ENCODE measurements at regions not wholly inside any gene's neighbourhood (a gene's known extent, or its start where the extent isn't known, plus 50 kb on each side); places are given as distances from the start of the nearest gene placed in this dataset.
"Not testable (repeated sequence)": the region's sequence is repeated elsewhere in the genome, so short reads cannot be mapped to it uniquely, and the experiment has no call there.

DNA sequence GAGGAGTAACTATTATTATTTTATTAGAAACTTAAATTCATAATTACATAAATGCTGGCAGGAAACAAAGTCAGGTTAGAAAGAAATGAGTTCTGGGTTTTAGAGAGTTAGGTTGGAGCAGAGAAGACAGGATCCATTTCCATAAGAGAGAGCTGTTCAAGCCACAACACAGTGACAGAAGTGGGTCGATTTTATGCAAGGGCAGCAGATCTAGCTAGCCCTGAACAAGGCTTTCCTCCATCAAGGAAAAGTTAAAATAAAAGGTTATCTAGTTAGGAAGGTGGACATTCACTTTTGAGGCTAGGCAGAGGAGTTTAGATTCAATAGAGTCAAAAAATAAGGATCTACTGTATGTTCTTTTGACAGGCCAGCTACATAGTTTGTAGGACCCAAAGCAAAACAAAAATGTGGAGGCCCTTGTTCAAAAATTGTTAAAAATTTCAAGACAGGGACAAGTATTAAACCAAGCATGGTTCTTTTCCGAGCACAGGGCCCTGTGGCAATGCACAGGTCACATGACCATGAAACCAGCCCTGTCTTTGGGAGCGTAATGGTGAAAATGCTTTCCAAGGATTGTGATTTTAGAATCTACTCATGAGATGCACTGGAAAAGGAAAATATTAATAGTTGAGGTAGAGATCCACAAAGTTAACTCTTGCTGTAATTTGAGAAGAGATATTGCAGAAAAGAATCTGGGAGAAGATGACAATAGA is 91.2 kb upstream of the CREB1 start:
- in situ Hi-C loops (cut with MboI; ENCODE audit: low sequenced_read_pairs): no loop called here

DNA sequence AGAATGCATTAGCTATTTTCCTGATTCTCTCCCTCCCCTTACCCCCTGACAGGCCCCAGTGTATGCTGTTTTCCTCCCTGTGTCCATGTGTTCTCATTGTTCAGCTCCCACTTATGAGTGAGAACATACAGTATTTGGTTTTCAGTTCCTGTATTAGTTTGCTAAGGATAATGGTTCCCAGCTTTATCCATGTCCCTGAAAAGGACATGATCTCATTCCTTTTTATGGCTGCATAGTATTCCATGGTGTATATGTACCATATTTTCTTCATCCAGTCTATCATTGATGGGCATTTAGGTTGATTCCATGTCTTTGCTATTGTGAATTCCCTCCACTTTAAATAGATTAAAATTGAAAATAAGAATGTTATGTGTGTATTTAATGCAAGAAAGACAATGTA is 89.9 kb upstream of the CREB1 start:
- in situ Hi-C loops (cut with MboI; ENCODE audit: low sequenced_read_pairs): not testable (repeated sequence)

DNA sequence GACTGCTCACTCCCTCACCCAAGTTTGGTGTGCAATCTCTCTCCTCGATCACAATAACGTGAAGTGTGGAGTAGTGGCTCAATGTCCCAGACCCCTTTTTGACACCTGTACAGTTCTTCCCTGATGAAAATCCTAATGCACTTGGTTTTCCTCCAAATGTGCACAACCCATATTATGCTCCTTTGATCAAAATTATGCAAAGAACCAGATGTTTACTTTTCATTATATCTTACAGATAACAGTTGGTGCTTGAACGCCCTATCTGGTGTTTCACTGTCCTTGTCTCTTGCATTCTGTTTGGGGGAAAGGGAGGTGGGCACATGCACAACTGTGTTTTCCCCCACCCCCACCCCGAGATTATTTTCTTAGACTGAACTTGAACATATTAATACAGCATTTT is 85.0 kb upstream of the CREB1 start:
- in situ Hi-C loops (cut with MboI; ENCODE audit: low sequenced_read_pairs): no loop called here

DNA sequence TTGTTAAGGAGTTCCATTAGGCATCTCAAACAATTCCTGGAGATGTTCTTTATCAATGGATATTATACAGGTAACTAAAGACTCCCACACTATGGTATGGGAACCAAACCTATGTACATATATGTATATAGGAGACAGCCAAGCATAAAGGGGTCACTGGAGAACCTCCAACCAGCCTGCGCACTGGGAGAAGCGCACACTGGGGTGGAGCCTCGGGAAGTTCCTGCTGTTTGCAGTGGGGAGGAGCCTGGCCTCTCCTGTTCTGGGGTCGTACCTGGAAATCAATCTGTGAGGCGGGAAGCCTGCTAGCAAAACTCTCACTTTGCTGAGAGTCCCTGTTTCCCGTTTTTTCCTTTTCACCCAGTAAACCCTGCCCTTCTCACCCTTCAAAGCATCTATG is 83.1 kb upstream of the CREB1 start:
- in situ Hi-C loops (cut with MboI; ENCODE audit: low sequenced_read_pairs): no loop called here

DNA sequence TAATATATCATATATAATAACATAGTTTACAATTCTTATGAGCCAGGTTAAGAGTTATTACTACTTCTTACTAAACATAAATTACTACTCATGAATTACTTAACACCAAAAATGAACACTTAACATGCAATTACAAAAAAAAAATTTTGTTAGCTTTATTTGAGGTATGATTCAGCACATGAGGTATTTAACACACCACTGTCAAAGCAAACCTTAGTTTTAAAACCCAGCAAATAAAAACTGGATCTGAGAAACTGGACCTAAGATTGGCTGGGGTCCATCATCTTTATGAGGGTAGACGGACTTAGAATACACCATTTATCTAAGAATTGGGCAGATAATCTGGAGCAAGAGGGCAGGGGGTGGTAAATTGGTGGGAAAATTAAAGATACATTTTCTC is 81.8 kb upstream of the CREB1 start:
- in situ Hi-C loops (cut with MboI; ENCODE audit: low sequenced_read_pairs): no loop called here

DNA sequence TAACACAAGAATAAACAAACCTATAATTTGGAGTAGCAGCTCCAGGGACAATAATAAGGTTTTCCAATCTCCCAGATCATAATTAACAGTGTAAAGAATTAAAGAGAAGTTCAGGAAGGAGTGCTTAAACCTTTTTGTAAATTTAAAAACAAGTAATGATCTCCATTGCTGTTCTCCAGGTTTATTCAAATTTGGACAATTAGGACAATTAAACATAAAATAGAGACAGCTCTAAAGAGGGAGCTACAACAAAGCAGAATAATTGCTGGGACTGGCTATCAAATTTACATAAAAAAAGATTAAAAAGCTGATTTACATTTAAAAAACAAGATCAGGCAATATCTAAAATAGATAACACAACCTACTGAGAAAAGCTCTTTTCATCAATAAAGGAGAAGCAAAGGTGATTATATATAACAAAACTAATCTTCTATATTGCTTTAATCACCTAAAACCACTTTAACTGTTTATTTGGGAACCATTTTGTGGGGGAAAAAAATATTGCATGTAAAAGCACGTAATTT is 80.1 kb upstream of the CREB1 start:
- in situ Hi-C loops (cut with MboI; ENCODE audit: low sequenced_read_pairs): no loop called here

DNA sequence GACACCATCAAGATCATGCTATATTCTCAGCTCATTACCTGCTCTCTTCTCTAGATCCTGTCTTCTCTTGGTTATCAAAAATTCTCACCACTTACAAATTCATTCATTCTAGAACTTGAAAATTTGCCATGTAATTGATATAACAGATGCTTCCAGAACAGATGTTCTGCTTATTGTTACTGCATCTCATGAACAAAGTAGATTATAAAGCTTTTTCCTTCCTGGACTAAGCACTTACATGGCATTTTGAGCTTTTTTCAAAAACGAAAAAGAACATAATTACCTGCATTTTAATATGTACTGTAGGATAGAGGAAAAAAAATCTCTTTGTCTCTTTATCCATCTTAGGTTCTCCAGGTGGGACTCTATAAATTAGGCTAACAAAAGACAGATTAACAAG is 79.6 kb upstream of the CREB1 start:
- in situ Hi-C loops (cut with MboI; ENCODE audit: low sequenced_read_pairs): no loop called here

DNA sequence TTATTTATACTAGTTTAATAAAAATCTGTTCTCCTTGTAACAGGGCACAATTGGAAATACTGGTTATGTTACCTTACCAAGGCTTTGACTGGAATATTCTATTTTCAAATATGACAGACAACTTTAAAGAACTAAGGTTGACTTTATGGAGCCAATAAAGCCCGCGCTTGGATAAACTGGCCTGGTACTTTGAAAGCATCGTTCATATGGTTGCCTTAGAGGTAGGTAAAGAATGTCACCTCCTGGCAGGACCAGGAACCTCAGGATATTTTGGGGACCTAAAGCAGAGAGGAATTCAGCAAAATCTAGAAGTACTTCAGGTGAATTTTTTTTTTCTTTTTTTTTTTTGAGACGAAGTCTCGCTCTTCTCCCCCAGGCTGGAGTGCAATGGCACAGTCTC is 71.2 kb upstream of the CREB1 start:
- in situ Hi-C loops (cut with MboI; ENCODE audit: low sequenced_read_pairs): no loop called here

DNA sequence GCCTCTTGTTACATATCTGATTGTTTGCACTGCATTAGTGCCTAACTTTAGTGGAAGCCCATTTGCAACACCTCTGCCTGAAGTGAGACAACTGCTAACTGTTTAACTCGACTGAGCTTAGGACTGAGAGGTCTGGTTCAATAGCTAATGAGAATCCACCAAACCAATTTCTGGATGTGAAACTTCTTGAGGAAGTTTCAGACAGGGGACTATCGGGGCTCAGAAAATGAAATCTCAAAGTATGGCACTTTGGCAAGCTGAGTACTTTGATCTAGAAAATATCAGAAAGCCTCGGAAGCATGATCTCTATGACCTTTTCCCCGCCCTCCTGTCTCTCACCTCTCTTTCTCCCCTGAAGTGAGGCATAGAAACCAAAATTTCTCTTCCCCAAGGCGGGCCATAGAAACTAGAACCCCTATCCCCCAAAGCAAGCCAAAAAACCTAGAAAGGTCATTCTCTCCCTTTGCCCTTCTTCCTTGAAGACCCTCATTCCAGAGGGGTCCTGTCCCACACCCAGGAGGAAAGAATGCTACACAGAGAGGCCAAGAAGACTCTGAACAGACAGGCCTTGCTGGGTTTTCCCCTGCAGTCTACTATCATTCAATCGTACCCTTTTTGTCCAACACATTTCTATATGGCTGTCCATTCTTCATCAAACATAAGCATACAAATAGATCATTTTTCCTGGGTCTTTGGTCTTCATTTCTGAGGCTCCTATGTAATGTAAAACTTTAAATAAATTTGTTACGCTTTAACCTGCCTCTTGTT is 69.6 kb upstream of the CREB1 start:
- in situ Hi-C loops (cut with MboI; ENCODE audit: low sequenced_read_pairs): no loop called here

DNA sequence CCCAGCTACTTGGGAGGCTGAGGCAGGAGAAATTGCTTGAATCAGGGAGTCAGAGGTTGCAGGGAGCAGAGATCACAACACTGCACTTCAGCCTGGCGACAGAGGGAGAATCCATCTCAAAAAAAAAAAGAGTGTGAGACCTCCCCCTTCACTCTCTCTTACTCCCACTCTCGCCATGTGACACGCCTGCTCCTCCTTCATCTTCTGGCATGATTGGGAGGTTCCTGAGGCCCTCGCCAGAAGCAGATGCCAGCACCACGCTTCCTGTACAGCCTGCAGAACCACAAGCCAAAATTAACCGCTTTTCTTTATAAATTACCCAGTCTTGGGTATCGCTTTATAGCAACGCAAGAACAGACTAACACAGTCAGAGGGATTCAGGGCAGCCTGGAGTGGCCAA is 66.3 kb upstream of the CREB1 start:
- in situ Hi-C loops (cut with MboI; ENCODE audit: low sequenced_read_pairs): no loop called here

DNA sequence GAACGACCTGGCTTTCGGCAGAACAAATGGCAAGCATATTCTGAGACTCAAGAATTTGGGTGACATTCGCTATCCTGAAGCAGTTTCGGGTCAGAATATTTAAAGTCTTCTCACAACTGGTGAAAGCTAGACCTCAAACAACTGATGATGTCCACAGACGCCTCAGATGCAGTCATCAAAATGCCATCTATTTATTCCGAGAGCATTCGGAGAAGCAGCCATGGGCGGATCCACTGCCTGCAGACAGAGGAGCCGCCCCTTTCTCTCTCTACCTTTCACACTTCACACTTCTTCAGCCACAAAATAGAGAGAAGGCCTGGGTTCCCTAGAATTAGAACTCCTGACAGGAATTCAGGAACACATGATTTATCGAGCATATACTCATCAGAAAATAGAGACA is 65.8 kb upstream of the CREB1 start:
- in situ Hi-C loops (cut with MboI; ENCODE audit: low sequenced_read_pairs): no loop called here

DNA sequence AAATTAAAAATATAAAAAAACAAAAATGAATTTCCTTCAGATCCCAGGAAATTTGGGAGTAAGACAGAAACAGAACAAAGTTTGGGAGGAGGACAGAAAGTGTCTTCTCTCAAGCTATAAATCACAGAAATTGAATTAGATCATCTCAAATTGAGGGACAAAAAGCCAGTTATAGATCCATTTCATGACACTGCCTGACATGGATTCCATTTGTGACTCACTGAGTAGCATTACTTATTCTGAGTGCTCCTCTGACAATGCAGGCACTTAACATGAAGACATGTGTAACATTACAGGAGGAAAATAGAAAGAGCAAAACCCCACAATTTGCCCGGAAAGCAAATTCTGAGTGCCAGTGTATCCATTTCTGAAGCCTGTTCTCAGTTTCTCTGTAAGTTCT is 63.9 kb upstream of the CREB1 start:
- in situ Hi-C loops (cut with MboI; ENCODE audit: low sequenced_read_pairs): no loop called here

DNA sequence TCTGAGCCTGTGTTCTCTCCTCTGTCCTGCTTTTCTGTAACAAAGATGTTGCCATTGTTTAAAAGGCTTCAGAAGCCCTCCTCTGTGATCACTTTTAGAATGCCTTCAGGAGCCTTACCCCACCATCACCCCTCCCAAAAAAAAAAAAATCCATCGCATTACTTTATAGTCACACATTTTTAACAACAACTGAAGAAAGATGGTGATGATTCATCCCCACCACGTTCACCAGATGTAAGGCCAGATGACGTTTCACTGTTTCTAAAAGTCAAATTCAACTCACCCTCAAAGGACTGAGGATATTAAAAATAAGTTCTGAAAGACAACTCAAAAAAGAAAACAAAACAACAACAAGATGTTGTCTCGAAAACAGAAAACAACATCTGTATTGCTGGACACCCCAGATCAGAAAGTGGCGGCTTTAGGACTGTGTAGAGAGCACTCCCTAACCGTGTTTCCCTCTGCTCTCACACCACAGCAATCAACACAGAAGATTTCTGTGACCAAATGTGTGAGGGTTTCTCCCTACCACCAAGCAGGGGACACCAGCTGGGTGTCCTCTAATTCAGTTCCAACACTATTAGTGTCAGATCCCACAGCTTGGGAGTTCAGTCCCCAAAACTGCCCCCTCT is 61.9 kb upstream of the CREB1 start:
- in situ Hi-C loops (cut with MboI; ENCODE audit: low sequenced_read_pairs): no loop called here

DNA sequence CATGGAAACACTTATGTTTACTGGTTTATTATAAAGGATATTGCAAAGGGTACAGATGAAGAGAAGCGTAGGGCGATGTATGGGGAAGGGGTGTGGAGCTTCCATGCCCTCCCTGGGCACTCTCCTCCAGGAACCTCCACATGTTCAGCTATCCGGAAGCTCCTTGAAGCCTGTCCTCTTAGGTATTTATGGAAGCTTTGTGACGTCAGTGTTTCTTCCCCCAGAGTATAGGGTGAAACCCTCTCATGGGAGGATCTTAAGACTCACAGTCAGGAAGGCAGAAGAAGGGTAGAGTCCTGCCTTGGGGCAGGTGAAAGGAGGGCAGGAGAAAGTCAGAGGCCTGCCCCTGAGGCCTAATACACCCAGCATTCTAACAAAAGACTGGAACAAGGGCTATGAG is 61.3 kb upstream of the CREB1 start:
- in situ Hi-C loops (cut with MboI; ENCODE audit: low sequenced_read_pairs): no loop called here

DNA sequence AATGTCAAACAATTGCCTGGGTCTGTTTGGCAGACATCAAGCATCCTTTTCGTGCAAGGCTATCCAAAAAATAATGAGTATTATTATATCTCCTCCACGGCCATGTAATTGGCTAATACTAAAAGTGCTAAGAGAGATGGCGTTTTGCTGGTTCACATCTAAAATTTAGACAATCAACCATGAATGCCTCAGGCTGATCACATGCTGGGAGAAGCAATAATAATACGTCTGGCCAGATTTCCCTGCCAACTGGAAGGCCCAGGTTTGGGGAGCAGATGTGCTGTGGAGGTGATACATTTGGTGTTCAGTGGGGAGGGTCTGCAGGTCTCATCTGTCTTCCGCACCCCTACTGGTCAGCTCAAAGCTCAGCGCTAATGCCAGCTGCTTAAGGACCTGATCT is 60.3 kb upstream of the CREB1 start:
- in situ Hi-C loops (cut with MboI; ENCODE audit: low sequenced_read_pairs): no loop called here

DNA sequence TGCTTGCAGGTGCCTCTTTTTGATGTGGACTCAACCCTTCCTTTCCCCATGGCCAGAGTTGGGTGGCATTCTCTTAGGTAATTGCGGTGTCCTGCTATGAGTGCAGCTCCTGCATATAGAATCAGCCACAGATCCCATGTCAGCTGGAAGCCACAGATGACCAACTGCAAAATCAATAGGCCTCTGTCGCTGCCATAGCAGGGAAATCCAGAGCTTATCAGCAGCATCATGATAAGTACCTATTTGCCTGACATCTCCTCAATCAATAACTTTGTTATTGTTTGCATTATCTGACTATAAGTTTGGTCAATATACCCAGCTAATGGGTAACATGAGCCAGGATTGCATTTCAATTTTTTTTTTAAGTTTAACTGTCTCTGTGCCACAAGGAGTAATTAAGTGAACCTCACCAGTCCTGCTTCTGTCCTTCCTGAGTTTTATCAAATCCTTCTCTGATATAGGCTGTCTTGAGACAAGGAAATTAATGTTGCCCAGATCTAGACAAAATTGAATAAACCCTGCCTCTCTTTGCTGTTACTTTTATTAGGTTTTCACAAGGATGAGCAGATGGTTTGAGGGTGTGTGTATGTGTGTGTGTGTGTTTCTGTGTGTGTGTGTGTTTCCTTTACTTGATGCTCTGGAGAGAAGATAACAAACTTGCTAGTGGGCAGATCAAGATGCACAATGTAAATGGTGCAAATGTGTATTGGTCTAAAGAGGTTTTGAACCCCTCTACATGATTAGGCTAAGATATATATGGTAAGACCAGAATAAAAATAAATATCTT is 59.6 kb upstream of the CREB1 start:
- in situ Hi-C loops (cut with MboI; ENCODE audit: low sequenced_read_pairs): loop anchor here (10.0 kb wide), 2 partner anchors 485 to 675 kb away; no protein-coding TSS in a partner anchor

DNA sequence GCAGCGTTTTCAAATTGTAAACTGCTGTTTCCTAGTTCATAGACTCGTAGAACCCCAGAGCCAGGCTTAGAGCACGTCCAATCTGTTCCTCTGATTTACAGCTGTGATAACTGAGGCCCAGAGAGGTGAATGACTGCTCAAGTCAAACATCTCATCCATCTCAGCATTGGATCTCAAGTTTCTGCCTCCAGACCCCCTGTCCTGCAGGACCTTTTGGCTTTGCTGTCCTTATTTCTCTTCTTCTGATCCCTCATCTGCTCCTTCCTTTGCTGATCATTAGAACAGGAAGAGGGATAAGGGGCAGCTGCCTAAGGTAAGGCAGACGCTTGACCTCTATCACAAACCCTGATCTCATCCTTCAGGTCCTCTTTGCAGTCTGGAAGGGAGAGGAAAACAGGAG is 58.5 kb upstream of the CREB1 start:
- in situ Hi-C loops (cut with MboI; ENCODE audit: low sequenced_read_pairs): loop anchor here (10.0 kb wide), 2 partner anchors 486 to 676 kb away; no protein-coding TSS in a partner anchor

DNA sequence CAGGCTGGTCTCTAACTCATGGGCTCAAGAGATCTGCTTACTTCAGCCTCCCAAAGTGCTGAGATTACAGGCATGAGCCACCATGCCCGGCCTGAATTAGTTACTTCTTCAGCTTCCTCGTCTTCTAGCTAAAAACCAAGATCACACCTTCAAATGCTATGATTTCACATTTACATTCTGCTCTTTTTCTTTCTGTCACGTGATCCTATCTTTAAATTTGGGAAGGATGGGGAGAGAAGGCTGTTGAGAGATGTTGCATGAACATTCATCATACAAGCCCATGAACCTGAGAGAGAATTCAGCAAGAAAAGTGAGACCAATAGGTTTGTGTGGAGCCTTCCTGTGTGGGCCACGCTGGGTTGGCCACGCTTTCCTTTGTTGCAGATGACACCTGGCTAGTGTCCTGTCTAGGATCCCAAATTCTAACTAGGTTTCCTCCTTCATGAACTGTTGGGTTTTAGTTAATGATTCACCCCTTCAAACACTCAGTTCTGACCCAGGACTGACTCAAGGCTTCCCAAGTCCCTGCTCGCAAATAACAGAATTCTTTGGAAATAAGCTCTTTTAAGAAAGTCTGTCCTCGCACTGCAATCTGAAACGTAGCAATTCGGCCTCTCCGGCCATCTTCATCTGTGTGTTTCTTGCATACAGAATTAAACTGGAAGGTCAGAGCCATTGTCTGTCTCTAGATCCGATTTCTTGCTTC is 57.3 kb upstream of the CREB1 start:
- in situ Hi-C loops (cut with MboI; ENCODE audit: low sequenced_read_pairs): loop anchor here (10.0 kb wide), 2 partner anchors 488 to 678 kb away; no protein-coding TSS in a partner anchor

DNA sequence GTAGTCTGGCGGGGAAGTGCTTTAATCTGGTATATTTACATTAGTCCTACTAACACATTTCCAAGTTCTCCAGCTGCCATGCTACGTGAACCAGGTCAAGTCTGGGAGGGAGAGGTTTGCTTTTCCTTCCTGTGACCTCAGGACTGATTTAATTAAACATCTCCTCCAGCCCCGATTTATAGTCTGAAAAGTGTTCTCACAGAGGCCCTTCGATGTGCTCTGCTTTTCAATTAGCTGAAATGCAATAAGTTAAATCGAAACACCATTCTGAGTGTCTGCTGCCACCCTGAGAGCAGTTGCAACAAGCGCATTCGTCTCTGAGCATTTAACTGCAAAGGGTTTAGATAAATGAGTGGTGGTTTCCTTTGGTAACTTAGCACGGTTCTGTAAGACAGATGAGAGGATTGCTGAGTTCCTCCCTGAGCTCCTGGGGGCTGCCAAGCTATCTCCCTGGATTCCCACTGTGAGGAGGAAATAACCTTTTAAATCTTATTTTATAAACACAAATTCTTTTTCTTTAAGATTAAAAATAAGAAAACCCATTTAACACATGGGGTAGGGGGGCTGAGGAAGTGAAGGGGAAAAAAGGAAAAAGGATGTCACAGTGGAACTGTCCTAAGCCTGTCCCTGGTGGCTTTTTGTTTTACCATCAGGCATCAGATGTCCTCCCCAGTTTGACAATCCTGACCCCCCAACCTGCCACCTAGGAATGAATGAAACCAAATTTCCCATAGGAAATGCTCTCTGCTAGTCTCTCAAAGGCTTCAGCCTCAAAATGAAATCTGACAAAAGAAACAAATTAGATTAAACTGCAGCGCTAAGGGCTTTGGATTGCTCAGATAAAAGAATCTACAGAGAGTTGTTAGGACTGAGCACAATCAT is 56.5 kb upstream of the CREB1 start:
- in situ Hi-C loops (cut with MboI; ENCODE audit: low sequenced_read_pairs): loop anchor here (10.0 kb wide), 2 partner anchors 488 to 678 kb away; no protein-coding TSS in a partner anchor

All from HL-60/S4 treated with phorbol 12-myristate 13-acetate at 8.2 ng/mL for 4 days and 3 days (cell line).